ENCODE measurements at regions not wholly inside any gene's neighbourhood (a gene's known extent, or its start where the extent isn't known, plus 50 kb on each side); places are given as distances from the start of the nearest gene placed in this dataset.

- H3K4me1 Mint-ChIP-seq, result no peaks in the 10 kb centered on the region
Observed at GRCh38 chr2:36125702-36126101, 229.9 kb upstream of the CRIM1 start.

GRCh38 chr2:36123995-36124394, 231.6 kb upstream of the CRIM1 start:
- TF ChIP-seq E2F4 (CRISPR knock-in tag; IDR thresholded peaks at IDR 0.05; ENCODE audit: borderline replicate concordance, low read depth) (no peak), OVOL2 (CRISPR knock-in tag; IDR thresholded peaks at IDR 0.05; ENCODE audit: borderline replicate concordance) (no peak), ATF6 (CRISPR knock-in tag; IDR thresholded peaks at IDR 0.05) (no peak), SP1 (CRISPR knock-in tag; conservative IDR thresholded peaks at IDR 0.05) (no peak)

More at GRCh38 chr2:36125702-36126101, 229.9 kb upstream of the CRIM1 start:
- CTCF ChIA-PET, result no interaction called here
- Mint-ChIP-seq H3K4me3 (no peak overlapping the region), H3K27me3 (ENCODE audit: low read depth) (no peaks in the 10 kb centered on the region), H3K27ac (no peak overlapping the region), H3K9me3 (peaks cover 9% of the 10 kb centered on the region), H3K36me3 (no peaks in the 10 kb centered on the region)
- ATAC-seq, result no peak
- POLR2A ChIA-PET, result no interaction called here
- DNase-seq (ENCODE audit: low spot score), result no peak
- TF ChIP-seq MYBL2 (CRISPR knock-in tag; IDR thresholded peaks at IDR 0.05) (no peak), ZNF425 (CRISPR knock-in tag; conservative IDR thresholded peaks at IDR 0.05) (no peak)
- TF ChIP-seq, protein P1, sequence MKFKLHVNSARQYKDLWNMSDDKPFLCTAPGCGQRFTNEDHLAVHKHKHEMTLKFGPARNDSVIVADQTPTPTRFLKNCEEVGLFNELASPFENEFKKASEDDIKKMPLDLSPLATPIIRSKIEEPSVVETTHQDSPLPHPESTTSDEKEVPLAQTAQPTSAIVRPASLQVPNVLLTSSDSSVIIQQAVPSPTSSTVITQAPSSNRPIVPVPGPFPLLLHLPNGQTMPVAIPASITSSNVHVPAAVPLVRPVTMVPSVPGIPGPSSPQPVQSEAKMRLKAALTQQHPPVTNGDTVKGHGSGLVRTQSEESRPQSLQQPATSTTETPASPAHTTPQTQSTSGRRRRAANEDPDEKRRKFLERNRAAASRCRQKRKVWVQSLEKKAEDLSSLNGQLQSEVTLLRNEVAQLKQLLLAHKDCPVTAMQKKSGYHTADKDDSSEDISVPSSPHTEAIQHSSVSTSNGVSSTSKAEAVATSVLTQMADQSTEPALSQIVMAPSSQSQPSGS (CRISPR knock-in tag; IDR thresholded peaks at IDR 0.05; ENCODE audit: borderline replicate concordance, low read depth), result no peak

DNA sequence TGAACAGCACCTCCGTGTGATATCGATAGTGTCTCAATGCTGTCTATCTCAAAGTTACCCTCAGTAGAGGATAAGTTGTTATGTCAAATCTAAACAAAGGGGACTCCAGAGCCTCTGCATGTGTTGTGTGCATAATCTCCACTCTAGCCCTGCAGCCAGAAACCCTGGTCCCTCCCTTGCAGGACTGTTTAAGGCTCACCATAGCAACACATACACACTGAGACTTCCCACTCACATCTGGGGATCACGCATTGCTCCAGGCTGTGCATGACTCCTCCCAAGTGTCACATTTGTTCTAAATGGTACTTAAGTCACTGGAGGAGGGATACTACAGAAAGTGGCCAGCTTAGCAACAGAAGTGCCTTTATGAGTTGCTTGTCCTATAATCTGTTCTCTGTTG, 258.6 kb upstream of the CRIM1 start:
- ChIA-PET POLR2A (no interaction called here), CTCF (no interaction called here)
- ATAC-seq, result no peak
- H3K36me3 Mint-ChIP-seq, result peaks cover 45% of the 10 kb centered on the region
- H3K4me1 Mint-ChIP-seq, result no peaks in the 10 kb centered on the region
- DNase-seq (ENCODE audit: low spot score), result no peak
- peaks cover 4% of the 10 kb centered on the region for H3K27me3 Mint-ChIP-seq (ENCODE audit: low read depth)
- H3K27ac Mint-ChIP-seq, result no peak overlapping the region
- H3K4me3 Mint-ChIP-seq, result no peak overlapping the region
- TF ChIP-seq SMAD4 (CRISPR knock-in tag; IDR thresholded peaks at IDR 0.05) (no peak), NR2C2 (CRISPR knock-in tag; IDR thresholded peaks at IDR 0.05) (no peak), ELF4 (CRISPR knock-in tag; IDR thresholded peaks at IDR 0.05; ENCODE audit: low read depth) (no peak), ZNF317 (CRISPR knock-in tag; IDR thresholded peaks at IDR 0.05; ENCODE audit: borderline replicate concordance, low read depth) (no peak)
- TF ChIP-seq, protein P2, sequence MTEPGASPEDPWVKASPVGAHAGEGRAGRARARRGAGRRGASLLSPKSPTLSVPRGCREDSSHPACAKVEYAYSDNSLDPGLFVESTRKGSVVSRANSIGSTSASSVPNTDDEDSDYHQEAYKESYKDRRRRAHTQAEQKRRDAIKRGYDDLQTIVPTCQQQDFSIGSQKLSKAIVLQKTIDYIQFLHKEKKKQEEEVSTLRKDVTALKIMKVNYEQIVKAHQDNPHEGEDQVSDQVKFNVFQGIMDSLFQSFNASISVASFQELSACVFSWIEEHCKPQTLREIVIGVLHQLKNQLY (CRISPR knock-in tag; IDR thresholded peaks at IDR 0.05), result no peak
- H3K9me3 Mint-ChIP-seq, result peaks cover 70% of the 10 kb centered on the region

More at GRCh38 chr2:36123995-36124394, 231.6 kb upstream of the CRIM1 start:
- ChIA-PET POLR2A (no interaction called here), CTCF (no interaction called here)
- ATAC-seq, result no peak
- no peak overlapping the region for H3K4me3 Mint-ChIP-seq
- no peaks in the 10 kb centered on the region for H3K4me1 Mint-ChIP-seq
- H3K27ac Mint-ChIP-seq, result no peak overlapping the region
- peaks cover 17% of the 10 kb centered on the region for H3K9me3 Mint-ChIP-seq
- 0 out of 2 replicates have a peak, but pooled peaks cover under 1% of the 10 kb centered on the region for H3K36me3 Mint-ChIP-seq
- no peak for DNase-seq (ENCODE audit: low spot score)
- H3K27me3 Mint-ChIP-seq (ENCODE audit: low read depth), result no peaks in the 10 kb centered on the region

Data from WTC11 (cell line).